ENCODE measurements at regions not wholly inside any gene's neighbourhood (a gene's known extent, or its start where the extent isn't known, plus 50 kb on each side); places are given as distances from the start of the nearest gene placed in this dataset.
"Not testable (repeated sequence)": the region's sequence is repeated elsewhere in the genome, so short reads cannot be mapped to it uniquely, and the experiment has no call there.

DNA sequence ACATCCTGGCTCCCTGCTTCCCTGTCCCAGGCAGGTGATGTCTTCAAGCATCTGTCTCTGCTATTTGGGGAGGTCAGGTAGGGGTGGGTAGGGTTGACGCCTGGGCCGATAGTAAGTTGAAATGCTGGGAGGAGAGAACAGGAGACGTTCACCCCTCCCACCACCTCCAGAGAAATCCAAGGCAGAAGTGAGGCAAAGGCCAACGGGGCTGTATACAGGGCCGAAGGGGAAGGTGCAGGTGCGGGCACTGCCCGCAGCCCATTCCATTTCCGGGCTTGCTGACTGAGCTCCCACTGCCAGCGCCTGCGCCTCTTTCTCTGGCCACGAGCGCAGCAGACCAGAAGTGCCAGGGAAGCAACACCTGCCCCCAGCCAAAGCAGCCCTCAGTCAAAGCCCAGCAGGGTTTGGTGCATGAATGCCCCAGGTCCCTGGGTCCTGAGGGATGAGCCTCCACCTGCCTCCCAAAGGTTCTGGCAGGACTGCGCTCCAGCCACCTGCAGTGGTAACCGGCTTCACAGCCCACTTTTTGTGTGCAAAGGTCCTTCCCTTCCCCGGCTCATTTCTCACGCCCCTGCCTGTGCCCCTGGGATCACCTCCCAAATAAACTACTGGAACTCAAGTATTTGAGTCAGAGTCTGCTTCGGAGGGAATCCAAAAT is 127.6 kb upstream of the TNRC6C start:
- in situ Hi-C loops (cut with MboI; ENCODE audit: low pct_unique_long_range_greater_than_20kb, low sequenced_read_pairs, unreplicated experiment) = no loop called here
- TF ChIP-seq, protein P1, sequence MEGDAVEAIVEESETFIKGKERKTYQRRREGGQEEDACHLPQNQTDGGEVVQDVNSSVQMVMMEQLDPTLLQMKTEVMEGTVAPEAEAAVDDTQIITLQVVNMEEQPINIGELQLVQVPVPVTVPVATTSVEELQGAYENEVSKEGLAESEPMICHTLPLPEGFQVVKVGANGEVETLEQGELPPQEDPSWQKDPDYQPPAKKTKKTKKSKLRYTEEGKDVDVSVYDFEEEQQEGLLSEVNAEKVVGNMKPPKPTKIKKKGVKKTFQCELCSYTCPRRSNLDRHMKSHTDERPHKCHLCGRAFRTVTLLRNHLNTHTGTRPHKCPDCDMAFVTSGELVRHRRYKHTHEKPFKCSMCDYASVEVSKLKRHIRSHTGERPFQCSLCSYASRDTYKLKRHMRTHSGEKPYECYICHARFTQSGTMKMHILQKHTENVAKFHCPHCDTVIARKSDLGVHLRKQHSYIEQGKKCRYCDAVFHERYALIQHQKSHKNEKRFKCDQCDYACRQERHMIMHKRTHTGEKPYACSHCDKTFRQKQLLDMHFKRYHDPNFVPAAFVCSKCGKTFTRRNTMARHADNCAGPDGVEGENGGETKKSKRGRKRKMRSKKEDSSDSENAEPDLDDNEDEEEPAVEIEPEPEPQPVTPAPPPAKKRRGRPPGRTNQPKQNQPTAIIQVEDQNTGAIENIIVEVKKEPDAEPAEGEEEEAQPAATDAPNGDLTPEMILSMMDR (IDR thresholded peaks at IDR 0.05; ENCODE audit: extremely low read depth, insufficient read depth, missing control alignments) = no peak
- DNase-seq (ENCODE audit: low spot score) = no peak

DNA sequence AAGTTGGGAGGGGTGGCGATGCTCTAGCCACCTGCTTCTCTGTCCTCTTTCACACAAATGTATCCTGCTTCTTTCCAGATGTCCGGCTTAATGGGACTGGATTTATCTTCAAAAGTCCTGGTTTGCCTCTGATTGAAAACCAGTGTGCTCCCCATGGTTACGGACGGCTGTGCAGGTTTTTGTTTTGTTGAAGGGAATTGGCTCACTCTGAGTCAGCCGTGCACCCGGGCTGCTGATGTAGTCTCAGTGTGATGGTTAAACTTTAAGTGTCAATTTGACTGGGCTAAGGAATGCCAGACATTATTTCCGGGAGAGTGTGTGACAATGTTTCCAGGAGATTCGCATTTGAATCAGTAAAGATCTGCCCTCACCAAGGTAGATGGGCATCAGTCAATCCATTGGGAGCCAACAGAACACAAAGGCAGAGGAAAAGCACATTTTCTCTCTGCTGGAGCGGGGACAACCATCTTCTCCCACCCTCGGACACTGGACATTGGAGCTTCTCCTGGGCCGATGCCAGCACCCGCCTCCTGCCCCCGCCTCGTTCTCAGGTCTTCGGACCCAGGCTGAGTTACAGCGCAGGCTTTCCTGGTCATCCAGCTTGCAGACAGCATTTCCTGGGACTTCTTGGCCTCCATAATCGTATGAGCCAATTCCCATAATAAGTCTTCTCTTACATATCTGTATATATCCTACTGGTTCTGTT is 126.9 kb upstream of the TNRC6C start:
- TF ChIP-seq, protein P1 (IDR thresholded peaks at IDR 0.05; ENCODE audit: extremely low read depth, insufficient read depth, missing control alignments) = no peak
- no peak for DNase-seq (ENCODE audit: low spot score)
- in situ Hi-C loops (cut with MboI; ENCODE audit: low pct_unique_long_range_greater_than_20kb, low sequenced_read_pairs, unreplicated experiment) = no loop called here

DNA sequence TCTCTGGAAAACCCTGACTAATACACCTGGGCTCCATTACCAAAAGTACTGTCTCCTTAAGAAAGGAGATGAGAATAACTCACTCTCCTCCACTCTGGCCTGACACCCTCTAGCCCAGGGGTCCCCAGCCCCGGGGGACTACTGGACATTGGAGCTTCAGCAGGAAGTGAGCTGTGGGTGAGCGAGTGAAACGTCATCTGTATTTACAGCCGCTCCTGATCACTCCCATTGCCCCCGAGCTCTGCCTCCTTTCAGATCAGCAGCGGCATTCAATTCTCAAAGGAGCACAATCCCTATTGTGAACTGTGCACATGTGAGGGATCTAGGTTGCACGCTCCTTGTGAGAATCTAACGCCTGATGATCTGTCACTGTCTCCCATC is 126.3 kb upstream of the TNRC6C start:
- in situ Hi-C loops (cut with MboI; ENCODE audit: low pct_unique_long_range_greater_than_20kb, low sequenced_read_pairs, unreplicated experiment) = no loop called here
- DNase-seq (ENCODE audit: low spot score) = no peak
- TF ChIP-seq, protein P1 (IDR thresholded peaks at IDR 0.05; ENCODE audit: extremely low read depth, insufficient read depth, missing control alignments) = no peak

DNA sequence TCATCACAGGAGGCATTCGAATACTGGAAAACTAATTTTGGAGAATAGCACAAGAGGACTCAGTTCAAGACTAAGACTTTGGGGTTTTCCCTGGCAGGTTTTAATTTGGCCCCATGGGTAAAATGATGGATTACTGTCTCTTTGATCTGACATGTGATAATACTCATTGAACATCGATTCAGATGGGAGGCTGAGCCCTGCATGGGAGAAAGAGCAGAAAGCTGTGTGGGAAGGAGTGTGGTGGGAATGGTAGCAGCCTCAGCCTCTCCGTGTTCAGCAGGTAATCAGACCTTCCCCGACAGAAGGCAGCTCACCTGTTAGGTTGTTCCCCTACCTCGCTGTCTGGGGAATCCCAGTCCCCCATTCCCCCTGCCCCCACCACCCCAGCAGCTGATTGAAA is 124.7 kb upstream of the TNRC6C start:
- DNase-seq (ENCODE audit: low spot score) = no peak
- TF ChIP-seq, protein P1 (IDR thresholded peaks at IDR 0.05; ENCODE audit: extremely low read depth, insufficient read depth, missing control alignments) = no peak
- in situ Hi-C loops (cut with MboI; ENCODE audit: low pct_unique_long_range_greater_than_20kb, low sequenced_read_pairs, unreplicated experiment) = no loop called here

DNA sequence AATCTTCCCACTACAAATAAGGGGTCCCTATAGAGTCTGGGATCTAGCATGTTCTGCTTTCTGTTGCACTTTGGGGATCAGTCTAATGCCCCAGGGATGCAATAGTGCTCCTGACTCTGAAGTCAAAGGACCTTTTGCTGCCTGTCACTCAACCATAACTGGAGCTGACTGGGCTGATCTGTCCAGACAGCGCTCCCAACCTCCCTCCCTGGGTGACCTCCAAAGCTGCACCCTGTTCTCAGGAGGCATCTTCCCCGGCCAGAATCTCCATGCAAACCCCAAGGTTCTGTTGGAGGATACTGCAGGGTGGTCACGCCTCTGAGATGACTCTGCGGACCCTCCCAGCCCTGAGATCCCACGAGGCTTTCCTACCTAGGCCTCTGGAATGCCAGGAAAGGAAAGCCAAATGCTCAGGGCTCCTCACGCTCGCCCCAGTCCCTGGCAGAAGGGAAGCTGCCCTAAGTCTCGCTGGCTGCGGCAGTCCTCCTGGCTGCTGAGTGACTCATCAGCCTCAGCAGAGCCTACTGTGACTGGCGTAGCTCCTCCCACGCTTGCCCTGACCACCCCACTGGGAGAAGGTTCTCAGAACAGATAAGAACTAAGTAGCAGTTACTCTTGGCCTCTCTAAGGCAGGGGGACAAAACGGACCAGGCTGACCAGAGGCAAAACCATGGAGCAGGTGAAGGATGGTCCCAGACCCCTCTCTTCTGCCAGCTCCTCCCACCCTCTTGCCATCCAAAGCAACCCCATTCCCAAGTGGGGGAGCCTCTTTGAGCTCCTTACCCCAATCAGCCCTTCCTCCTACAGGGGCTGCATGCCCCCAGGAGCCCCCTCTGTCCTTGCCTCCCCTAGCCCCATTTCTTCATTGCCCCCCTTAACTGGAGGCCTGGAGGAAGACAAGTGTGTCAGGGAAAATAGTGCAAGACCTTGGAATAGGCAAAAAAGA is 124.1 kb upstream of the TNRC6C start:
- DNase-seq (ENCODE audit: low spot score) = peak; percentile 81
- in situ Hi-C loops (cut with MboI; ENCODE audit: low pct_unique_long_range_greater_than_20kb, low sequenced_read_pairs, unreplicated experiment) = no loop called here
- TF ChIP-seq, protein P1 (IDR thresholded peaks at IDR 0.05; ENCODE audit: extremely low read depth, insufficient read depth, missing control alignments) = no peak

DNA sequence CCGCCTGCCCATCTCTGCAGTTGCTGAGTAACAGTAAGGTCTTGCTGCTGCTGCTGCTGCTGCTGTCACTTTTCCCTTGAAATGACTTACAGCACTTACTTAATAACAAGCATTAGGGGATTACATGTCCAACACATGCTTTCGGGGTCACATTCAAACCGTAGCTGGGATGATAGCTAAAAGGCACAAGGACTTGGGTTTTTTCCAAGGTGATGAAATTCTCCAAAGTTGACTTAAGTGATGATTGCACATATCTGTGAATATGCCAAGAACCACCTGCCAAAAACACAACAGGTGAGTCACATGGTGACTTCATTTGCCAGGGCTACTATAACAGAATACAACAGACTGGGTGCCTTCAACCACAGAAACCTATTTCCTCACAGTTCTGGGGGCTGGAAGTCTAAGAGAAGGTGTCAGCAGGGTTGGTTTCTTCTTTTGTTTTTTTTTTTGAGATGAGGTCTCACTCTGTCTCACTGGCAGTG is 121.9 kb upstream of the TNRC6C start:
- TF ChIP-seq, protein P1 (IDR thresholded peaks at IDR 0.05; ENCODE audit: extremely low read depth, insufficient read depth, missing control alignments) = no peak
- no peak for DNase-seq (ENCODE audit: low spot score)

DNA sequence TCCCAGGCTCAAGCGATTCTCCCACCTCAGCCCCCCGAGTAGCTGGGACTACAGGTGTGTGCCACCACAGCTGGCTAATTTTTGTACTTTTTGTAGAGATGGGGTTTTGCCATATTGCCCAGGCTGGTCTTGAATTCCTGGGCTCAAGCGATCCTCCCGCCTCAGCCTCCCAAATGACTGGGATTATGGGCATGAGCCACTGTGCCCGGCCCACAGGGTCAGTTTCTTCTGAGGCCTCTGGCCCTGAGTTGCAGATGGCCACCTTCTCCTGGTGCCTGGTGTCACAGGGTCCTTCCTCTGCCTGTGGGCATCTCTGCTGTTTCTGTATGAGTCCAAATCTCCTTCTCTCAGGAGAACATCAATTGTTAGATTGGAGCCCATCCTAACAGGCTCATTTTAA is 121.4 kb upstream of the TNRC6C start:
- DNase-seq (ENCODE audit: low spot score); in situ Hi-C loops (cut with MboI; ENCODE audit: low pct_unique_long_range_greater_than_20kb, low sequenced_read_pairs, unreplicated experiment): not testable (repeated sequence)

More for the DNA sequence above, 121.9 kb upstream of the TNRC6C start:
- in situ Hi-C loops (cut with MboI; ENCODE audit: low pct_unique_long_range_greater_than_20kb, low sequenced_read_pairs, unreplicated experiment) = no loop called here

Measured in GM13977 (cell line).